NB4 (cell line): ENCODE measurements at regions not wholly inside any gene's neighbourhood (a gene's known extent, or its start where the extent isn't known, plus 50 kb on each side); places are given as distances from the start of the nearest gene placed in this dataset.

Experiments used
- MAX ChIP-seq: IDR thresholded peaks from 2 replicates; pipeline ENCODE4 v1.6.1; 2011; ENCODE audit warnings: low read depth, low read length
- MYC ChIP-seq: IDR thresholded peaks from 2 replicates; pipeline ENCODE4 v1.6.1; 2011; ENCODE audit warnings: low read depth, low read length
- POLR2A ChIP-seq: IDR thresholded peaks from 2 replicates; pipeline ENCODE4 v1.6.1; 2011; ENCODE audit warnings: mild to moderate bottlenecking; ENCODE audit not compliant: insufficient read length; ENCODE audit errors: extremely low read depth
- TF ChIP-seq, protein P1 (sequence below): IDR thresholded peaks from one replicate; pipeline ENCODE4 v1.5.1; 2012; ENCODE audit warnings: low read depth, low read length

- TF ChIP-seq, protein P1, sequence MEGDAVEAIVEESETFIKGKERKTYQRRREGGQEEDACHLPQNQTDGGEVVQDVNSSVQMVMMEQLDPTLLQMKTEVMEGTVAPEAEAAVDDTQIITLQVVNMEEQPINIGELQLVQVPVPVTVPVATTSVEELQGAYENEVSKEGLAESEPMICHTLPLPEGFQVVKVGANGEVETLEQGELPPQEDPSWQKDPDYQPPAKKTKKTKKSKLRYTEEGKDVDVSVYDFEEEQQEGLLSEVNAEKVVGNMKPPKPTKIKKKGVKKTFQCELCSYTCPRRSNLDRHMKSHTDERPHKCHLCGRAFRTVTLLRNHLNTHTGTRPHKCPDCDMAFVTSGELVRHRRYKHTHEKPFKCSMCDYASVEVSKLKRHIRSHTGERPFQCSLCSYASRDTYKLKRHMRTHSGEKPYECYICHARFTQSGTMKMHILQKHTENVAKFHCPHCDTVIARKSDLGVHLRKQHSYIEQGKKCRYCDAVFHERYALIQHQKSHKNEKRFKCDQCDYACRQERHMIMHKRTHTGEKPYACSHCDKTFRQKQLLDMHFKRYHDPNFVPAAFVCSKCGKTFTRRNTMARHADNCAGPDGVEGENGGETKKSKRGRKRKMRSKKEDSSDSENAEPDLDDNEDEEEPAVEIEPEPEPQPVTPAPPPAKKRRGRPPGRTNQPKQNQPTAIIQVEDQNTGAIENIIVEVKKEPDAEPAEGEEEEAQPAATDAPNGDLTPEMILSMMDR: no peak
- TF ChIP-seq MYC (no peak), MAX (no peak), POLR2A (no peak)
Measured at GRCh38 chr12:89212339-89212771, 139.9 kb downstream of the DUSP6 start.
